NB4 (cell line): ENCODE measurements at regions not wholly inside any gene's neighbourhood (a gene's known extent, or its start where the extent isn't known, plus 50 kb on each side); places are given as distances from the start of the nearest gene placed in this dataset.

Source experiments
- CTCF ChIP-seq: IDR thresholded peaks from one replicate; pipeline ENCODE4 v1.5.1; 2012; ENCODE audit warnings: low read depth, low read length
- MYC ChIP-seq: IDR thresholded peaks from 2 replicates; pipeline ENCODE4 v1.6.1; 2011; ENCODE audit warnings: low read depth, low read length
- POLR2A ChIP-seq: IDR thresholded peaks from 2 replicates; pipeline ENCODE4 v1.6.1; 2011; ENCODE audit warnings: mild to moderate bottlenecking; ENCODE audit not compliant: insufficient read length; ENCODE audit errors: extremely low read depth
- TF ChIP-seq, protein P1 (sequence below): IDR thresholded peaks from 2 replicates; pipeline ENCODE4 v1.6.1; 2011; ENCODE audit warnings: low read depth, low read length

DNA sequence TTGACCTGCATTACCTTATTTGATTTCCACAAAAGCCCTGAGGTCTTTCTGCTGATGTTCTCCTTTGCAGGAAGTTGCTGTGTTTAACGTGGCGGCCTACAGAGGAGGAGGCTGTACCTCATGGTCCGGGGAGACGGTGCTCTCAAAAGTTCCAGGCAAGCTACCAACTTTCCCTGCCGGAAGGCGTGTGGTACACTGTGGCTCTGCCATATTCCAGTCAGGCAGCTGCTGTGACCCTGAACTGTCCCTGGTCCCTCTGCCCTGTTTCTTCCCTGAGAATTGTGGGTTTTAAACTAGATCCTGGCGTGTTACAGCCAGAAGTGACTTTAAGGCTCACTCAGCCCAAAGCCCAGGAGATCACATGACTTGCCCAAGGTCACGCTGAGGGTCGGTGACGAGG lies 139.2 kb downstream of the TEX36 start:
- no peak for TF ChIP-seq POLR2A
- no peak for TF ChIP-seq CTCF
- no peak for TF ChIP-seq MYC
- TF ChIP-seq, protein P1, sequence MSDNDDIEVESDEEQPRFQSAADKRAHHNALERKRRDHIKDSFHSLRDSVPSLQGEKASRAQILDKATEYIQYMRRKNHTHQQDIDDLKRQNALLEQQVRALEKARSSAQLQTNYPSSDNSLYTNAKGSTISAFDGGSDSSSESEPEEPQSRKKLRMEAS: no peak
